ENCODE measurements at regions not wholly inside any gene's neighbourhood (a gene's known extent, or its start where the extent isn't known, plus 50 kb on each side); places are given as distances from the start of the nearest gene placed in this dataset.

DNA sequence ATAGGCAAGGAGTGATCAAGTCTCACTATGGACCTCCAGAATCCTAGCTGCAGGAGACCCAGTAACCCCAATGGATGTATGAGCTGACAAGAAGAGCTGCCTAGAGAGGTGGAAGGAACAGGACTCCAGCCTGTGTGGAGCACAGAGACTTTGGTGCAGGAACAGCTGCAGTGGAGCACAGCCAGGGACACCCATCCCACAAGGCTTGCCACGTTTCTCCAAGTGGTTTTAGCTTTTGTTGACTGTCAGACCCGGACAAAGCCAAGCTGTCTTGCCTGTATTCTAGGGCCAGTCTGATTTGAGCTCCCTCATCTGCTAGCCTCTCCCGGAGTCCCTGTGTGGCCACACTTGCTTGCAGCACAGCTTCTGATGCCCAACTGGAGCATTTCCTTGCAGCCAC is 224.7 kb downstream of the CHRM2 start:
- TF ChIP-seq, protein P1, sequence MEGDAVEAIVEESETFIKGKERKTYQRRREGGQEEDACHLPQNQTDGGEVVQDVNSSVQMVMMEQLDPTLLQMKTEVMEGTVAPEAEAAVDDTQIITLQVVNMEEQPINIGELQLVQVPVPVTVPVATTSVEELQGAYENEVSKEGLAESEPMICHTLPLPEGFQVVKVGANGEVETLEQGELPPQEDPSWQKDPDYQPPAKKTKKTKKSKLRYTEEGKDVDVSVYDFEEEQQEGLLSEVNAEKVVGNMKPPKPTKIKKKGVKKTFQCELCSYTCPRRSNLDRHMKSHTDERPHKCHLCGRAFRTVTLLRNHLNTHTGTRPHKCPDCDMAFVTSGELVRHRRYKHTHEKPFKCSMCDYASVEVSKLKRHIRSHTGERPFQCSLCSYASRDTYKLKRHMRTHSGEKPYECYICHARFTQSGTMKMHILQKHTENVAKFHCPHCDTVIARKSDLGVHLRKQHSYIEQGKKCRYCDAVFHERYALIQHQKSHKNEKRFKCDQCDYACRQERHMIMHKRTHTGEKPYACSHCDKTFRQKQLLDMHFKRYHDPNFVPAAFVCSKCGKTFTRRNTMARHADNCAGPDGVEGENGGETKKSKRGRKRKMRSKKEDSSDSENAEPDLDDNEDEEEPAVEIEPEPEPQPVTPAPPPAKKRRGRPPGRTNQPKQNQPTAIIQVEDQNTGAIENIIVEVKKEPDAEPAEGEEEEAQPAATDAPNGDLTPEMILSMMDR (IDR thresholded peaks at IDR 0.05 in 2 of 3, conservative IDR thresholded peaks at IDR 0.05 in 1 of 3; ENCODE audit: borderline replicate concordance in 1 of 3, insufficient read depth in 1 of 3, low read depth in 2 of 3, low read length in 2 of 3) = no peak
- TF ChIP-seq FOSL1 (IDR thresholded peaks at IDR 0.05; ENCODE audit: low read depth) (no peak), SRF (IDR thresholded peaks at IDR 0.05; ENCODE audit: low read depth) (no peak)
